ENCODE measurements at regions not wholly inside any gene's neighbourhood (a gene's known extent, or its start where the extent isn't known, plus 50 kb on each side); places are given as distances from the start of the nearest gene placed in this dataset.
"Not testable (repeated sequence)": the region's sequence is repeated elsewhere in the genome, so short reads cannot be mapped to it uniquely, and the experiment has no call there.

GRCh38 chr5:90073026-90073570 is 336.5 kb downstream of the CETN3 start:
- H3K9me3 Mint-ChIP-seq: peaks cover 2 to 20% (median 8%) of the 10 kb centered on the region in 6 donors
- H3K4me3 Mint-ChIP-seq; H3K27me3 Mint-ChIP-seq (ENCODE audit: low read depth in 3 of 3); H3K27ac Mint-ChIP-seq; H3K4me1 Mint-ChIP-seq; DNase-seq; H3K36me3 Mint-ChIP-seq: not testable (repeated sequence)

- Mint-ChIP-seq H3K9me3 (peaks cover 2 to 20% (median 8%) of the 10 kb centered on the region in 6 donors), H3K4me1 (no peaks in the 10 kb centered on the region), H3K27me3 (ENCODE audit: low read depth in 3 of 3) (no peaks in the 10 kb centered on the region), H3K27ac (no peak overlapping the region), H3K36me3 (no peaks in the 10 kb centered on the region), H3K4me3 (no peak overlapping the region)
- DNase-seq: no peak
Observed at GRCh38 chr5:90071656-90072055, 337.9 kb downstream of the CETN3 start.

GRCh38 chr5:90071066-90071465 is 338.5 kb downstream of the CETN3 start:
- no peaks in the 10 kb centered on the region for H3K36me3 Mint-ChIP-seq
- peaks cover 2 to 24% (median 8%) of the 10 kb centered on the region in 6 donors for H3K9me3 Mint-ChIP-seq
- no peaks in the 10 kb centered on the region for H3K27me3 Mint-ChIP-seq (ENCODE audit: low read depth in 3 of 3)
- H3K27ac Mint-ChIP-seq: no peak overlapping the region
- H3K4me1 Mint-ChIP-seq: no peaks in the 10 kb centered on the region
- H3K4me3 Mint-ChIP-seq: no peak overlapping the region
- no peak for DNase-seq

GRCh38 chr5:90066920-90067319 is 342.6 kb downstream of the CETN3 start:
- no peak for DNase-seq
- Mint-ChIP-seq H3K9me3 (peaks cover 0 to 18% (median 3%) of the 10 kb centered on the region in 6 donors), H3K4me1 (no peaks in the 10 kb centered on the region), H3K27ac (no peak overlapping the region), H3K36me3 (no peaks in the 10 kb centered on the region), H3K4me3 (no peak overlapping the region), H3K27me3 (ENCODE audit: low read depth in 3 of 3) (no peaks in the 10 kb centered on the region)

- Mint-ChIP-seq H3K36me3 (no peaks in the 10 kb centered on the region), H3K4me3 (no peak overlapping the region), H3K9me3 (peaks cover 0 to 21% (median 5%) of the 10 kb centered on the region in 6 donors), H3K27ac (no peak overlapping the region), H3K27me3 (ENCODE audit: low read depth in 3 of 3) (peaks cover 0 to 2% (median 2%) of the 10 kb centered on the region in 3 donors), H3K4me1 (no peaks in the 10 kb centered on the region)
- DNase-seq: no peak
Observed at GRCh38 chr5:90056911-90057705, 352.4 kb downstream of the CETN3 start.

GRCh38 chr5:90055831-90056328 is 353.7 kb downstream of the CETN3 start:
- Mint-ChIP-seq H3K27me3 (ENCODE audit: low read depth in 3 of 3) (peaks cover 0 to 2% (median 0%) of the 10 kb centered on the region in 3 donors), H3K36me3 (no peaks in the 10 kb centered on the region), H3K27ac (no peak overlapping the region), H3K4me1 (no peaks in the 10 kb centered on the region), H3K4me3 (no peak overlapping the region), H3K9me3 (peaks cover 0 to 16% (median 5%) of the 10 kb centered on the region in 6 donors)
- DNase-seq: no peak

- DNase-seq: no peak
- peaks cover 0 to 10% (median under 1%) of the 10 kb centered on the region in 6 donors for H3K9me3 Mint-ChIP-seq
- H3K27me3 Mint-ChIP-seq (ENCODE audit: low read depth in 3 of 3): peaks cover 0 to 2% (median 0%) of the 10 kb centered on the region in 3 donors
- no peak overlapping the region for H3K4me3 Mint-ChIP-seq
- no peaks in the 10 kb centered on the region for H3K36me3 Mint-ChIP-seq
- H3K4me1 Mint-ChIP-seq: no peaks in the 10 kb centered on the region
- no peak overlapping the region for H3K27ac Mint-ChIP-seq
Observed at GRCh38 chr5:90054612-90055011, 354.9 kb downstream of the CETN3 start.

GRCh38 chr5:90051756-90052155 is 357.8 kb downstream of the CETN3 start:
- no peak for DNase-seq
- Mint-ChIP-seq H3K4me1 (no peaks in the 10 kb centered on the region), H3K27ac (no peak overlapping the region), H3K36me3 (no peaks in the 10 kb centered on the region), H3K4me3 (no peak overlapping the region), H3K27me3 (ENCODE audit: low read depth in 3 of 3) (no peaks in the 10 kb centered on the region), H3K9me3 (peaks cover 2 to 14% (median 4%) of the 10 kb centered on the region in 6 donors)

GRCh38 chr5:90050103-90050502 is 359.5 kb downstream of the CETN3 start:
- no peak for DNase-seq
- Mint-ChIP-seq H3K4me3 (no peak overlapping the region), H3K4me1 (no peaks in the 10 kb centered on the region), H3K36me3 (no peaks in the 10 kb centered on the region), H3K27me3 (ENCODE audit: low read depth in 3 of 3) (no peaks in the 10 kb centered on the region), H3K27ac (no peak overlapping the region), H3K9me3 (peaks cover 2 to 20% (median 7%) of the 10 kb centered on the region in 6 donors)

GRCh38 chr5:90047113-90047512 is 362.4 kb downstream of the CETN3 start:
- Mint-ChIP-seq H3K27me3 (ENCODE audit: low read depth in 3 of 3) (peaks cover 0 to 2% (median 0%) of the 10 kb centered on the region in 3 donors), H3K4me1 (no peaks in the 10 kb centered on the region), H3K27ac (no peak overlapping the region), H3K4me3 (no peak overlapping the region), H3K36me3 (peaks cover 0 to 5% (median 0%) of the 10 kb centered on the region in 3 donors), H3K9me3 (peaks cover 6 to 31% (median 9%) of the 10 kb centered on the region in 6 donors)
- DNase-seq: no peak

- H3K4me1 Mint-ChIP-seq; H3K27me3 Mint-ChIP-seq (ENCODE audit: low read depth in 3 of 3); H3K27ac Mint-ChIP-seq; H3K36me3 Mint-ChIP-seq; DNase-seq; H3K4me3 Mint-ChIP-seq: not testable (repeated sequence)
- peaks cover 4 to 25% (median 12%) of the 10 kb centered on the region in 6 donors for H3K9me3 Mint-ChIP-seq
Observed at GRCh38 chr5:90040082-90040481, 369.5 kb downstream of the CETN3 start.

GRCh38 chr5:90037646-90038045 is 371.9 kb downstream of the CETN3 start:
- peaks cover 0 to 5% (median 5%) of the 10 kb centered on the region in 3 donors for H3K36me3 Mint-ChIP-seq
- no peak overlapping the region for H3K4me3 Mint-ChIP-seq

GRCh38 chr5:90022711-90023053 is 386.9 kb downstream of the CETN3 start:
- H3K27ac Mint-ChIP-seq: no peak overlapping the region
- no peak overlapping the region for H3K4me3 Mint-ChIP-seq
- H3K27me3 Mint-ChIP-seq (ENCODE audit: low read depth in 3 of 3): peaks cover 0 to 3% (median 0%) of the 10 kb centered on the region in 3 donors
- no peak for DNase-seq
- H3K36me3 Mint-ChIP-seq: no peaks in the 10 kb centered on the region
- H3K9me3 Mint-ChIP-seq: peaks cover 0 to 6% (median 0%) of the 10 kb centered on the region in 6 donors
- H3K4me1 Mint-ChIP-seq: no peaks in the 10 kb centered on the region

More at GRCh38 chr5:90037646-90038045, 371.9 kb downstream of the CETN3 start:
- H3K4me1 Mint-ChIP-seq: no peaks in the 10 kb centered on the region
- H3K27me3 Mint-ChIP-seq (ENCODE audit: low read depth in 3 of 3): peaks cover 0 to 6% (median 3%) of the 10 kb centered on the region in 3 donors
- peaks cover 14 to 30% (median 17%) of the 10 kb centered on the region in 6 donors for H3K9me3 Mint-ChIP-seq
- no peak overlapping the region for H3K27ac Mint-ChIP-seq
- DNase-seq: no peak

- no peaks in the 10 kb centered on the region for H3K36me3 Mint-ChIP-seq
- no peaks in the 10 kb centered on the region for H3K4me1 Mint-ChIP-seq
- DNase-seq: no peak
- peaks cover 0 to 6% (median 2%) of the 10 kb centered on the region in 6 donors for H3K9me3 Mint-ChIP-seq
- H3K4me3 Mint-ChIP-seq: no peak overlapping the region
- H3K27ac Mint-ChIP-seq: no peak overlapping the region
- H3K27me3 Mint-ChIP-seq (ENCODE audit: low read depth in 3 of 3): peaks cover 0 to 3% (median 0%) of the 10 kb centered on the region in 3 donors
Observed at GRCh38 chr5:90022002-90022710, 387.4 kb downstream of the CETN3 start.

Measured in immature natural killer cell (primary cell).